ENCODE measurements at regions not wholly inside any gene's neighbourhood (a gene's known extent, or its start where the extent isn't known, plus 50 kb on each side); places are given as distances from the start of the nearest gene placed in this dataset.
"Not testable (repeated sequence)": the region's sequence is repeated elsewhere in the genome, so short reads cannot be mapped to it uniquely, and the experiment has no call there.

- no peaks in the 10 kb centered on the region for H3K36me3 Mint-ChIP-seq
- peaks cover 30% of the 10 kb centered on the region for H3K4me1 Mint-ChIP-seq
- no peak for TF ChIP-seq CTCF (IDR thresholded peaks at IDR 0.05; ENCODE audit: unreplicated experiment)
- H3K27me3 Mint-ChIP-seq (ENCODE audit: low read depth), result no peaks in the 10 kb centered on the region
- H3K27ac Mint-ChIP-seq, result peak overlapping the region; percentile 15
- H3K9me3 Mint-ChIP-seq, result peaks cover 15% of the 10 kb centered on the region
- H3K4me3 Mint-ChIP-seq, result no peak overlapping the region
- DNase-seq (ENCODE audit: low spot score in 2 of 2, unreplicated experiment in 2 of 2), result no peak
Measured at GRCh38 chr12:80018119-80018518, 81.2 kb upstream of the OTOGL start.

- Mint-ChIP-seq H3K36me3 (no peaks in the 10 kb centered on the region), H3K27me3 (ENCODE audit: low read depth) (no peaks in the 10 kb centered on the region), H3K27ac (peak overlapping the region; percentile 47), H3K9me3 (peaks cover 9% of the 10 kb centered on the region), H3K4me3 (no peak overlapping the region), H3K4me1 (peaks cover 30% of the 10 kb centered on the region)
- no peak for DNase-seq (ENCODE audit: low spot score in 2 of 2, unreplicated experiment in 2 of 2)
- no peak for TF ChIP-seq CTCF (IDR thresholded peaks at IDR 0.05; ENCODE audit: unreplicated experiment)
Measured at GRCh38 chr12:80017261-80017870, 82.0 kb upstream of the OTOGL start.

GRCh38 chr12:80016684-80017083 is 81.8 kb upstream of the PPP1R12A start:
- H3K9me3 Mint-ChIP-seq, result peaks cover 4% of the 10 kb centered on the region
- no peaks in the 10 kb centered on the region for H3K27me3 Mint-ChIP-seq (ENCODE audit: low read depth)
- no peak overlapping the region for H3K27ac Mint-ChIP-seq
- H3K4me1 Mint-ChIP-seq, result peaks cover 30% of the 10 kb centered on the region
- TF ChIP-seq CTCF (IDR thresholded peaks at IDR 0.05; ENCODE audit: unreplicated experiment), result no peak
- DNase-seq (ENCODE audit: low spot score in 2 of 2, unreplicated experiment in 2 of 2), result no peak
- no peak overlapping the region for H3K4me3 Mint-ChIP-seq
- H3K36me3 Mint-ChIP-seq, result no peaks in the 10 kb centered on the region

- Mint-ChIP-seq H3K4me1 (peaks cover 30% of the 10 kb centered on the region), H3K4me3 (no peak overlapping the region), H3K36me3 (no peaks in the 10 kb centered on the region), H3K27ac (no peak overlapping the region), H3K9me3 (peaks cover 4% of the 10 kb centered on the region), H3K27me3 (ENCODE audit: low read depth) (no peaks in the 10 kb centered on the region)
- no peak for TF ChIP-seq CTCF (IDR thresholded peaks at IDR 0.05; ENCODE audit: unreplicated experiment)
- DNase-seq (ENCODE audit: low spot score in 2 of 2, unreplicated experiment in 2 of 2), result no peak
Measured at GRCh38 chr12:80015660-80016059, 80.8 kb upstream of the PPP1R12A start.

GRCh38 chr12:80003744-80004143 is 68.8 kb upstream of the PPP1R12A start:
- not testable (repeated sequence) for H3K27me3 Mint-ChIP-seq (ENCODE audit: low read depth)

GRCh38 chr12:80001562-80001961 is 66.7 kb upstream of the PPP1R12A start:
- peaks cover 15% of the 10 kb centered on the region for H3K4me1 Mint-ChIP-seq
- no peaks in the 10 kb centered on the region for H3K9me3 Mint-ChIP-seq

More at GRCh38 chr12:80003744-80004143, 68.8 kb upstream of the PPP1R12A start:
- peaks cover 15% of the 10 kb centered on the region for H3K4me1 Mint-ChIP-seq
- H3K36me3 Mint-ChIP-seq; H3K27ac Mint-ChIP-seq; DNase-seq (ENCODE audit: low spot score in 2 of 2, unreplicated experiment in 2 of 2); H3K9me3 Mint-ChIP-seq; H3K4me3 Mint-ChIP-seq: not testable (repeated sequence)

More at GRCh38 chr12:80001562-80001961, 66.7 kb upstream of the PPP1R12A start:
- TF ChIP-seq CTCF (IDR thresholded peaks at IDR 0.05; ENCODE audit: unreplicated experiment), result no peak
- Mint-ChIP-seq H3K27ac (no peak overlapping the region), H3K27me3 (ENCODE audit: low read depth) (no peaks in the 10 kb centered on the region), H3K4me3 (no peak overlapping the region), H3K36me3 (no peaks in the 10 kb centered on the region)
- no peak for DNase-seq (ENCODE audit: low spot score in 2 of 2, unreplicated experiment in 2 of 2)
